HG03196 (cell line): ENCODE measurements at regions not wholly inside any gene's neighbourhood (a gene's known extent, or its start where the extent isn't known, plus 50 kb on each side); places are given as distances from the start of the nearest gene placed in this dataset.
"Not testable (repeated sequence)": the region's sequence is repeated elsewhere in the genome, so short reads cannot be mapped to it uniquely, and the experiment has no call there.

ENCODE experiments used
- ATAC-seq: cut with Tn5 transposase; IDR thresholded peaks from one replicate; pipeline ENCODE4 v1.9.1; 2021; ENCODE audit not compliant: unreplicated experiment

- no peak for ATAC-seq
Measured at GRCh38 chr16:63672493-63672892, 1449.4 kb downstream of the CDH11 start.

GRCh38 chr16:63663155-63663554 is 1458.7 kb downstream of the CDH11 start:
- ATAC-seq, result no peak

DNA sequence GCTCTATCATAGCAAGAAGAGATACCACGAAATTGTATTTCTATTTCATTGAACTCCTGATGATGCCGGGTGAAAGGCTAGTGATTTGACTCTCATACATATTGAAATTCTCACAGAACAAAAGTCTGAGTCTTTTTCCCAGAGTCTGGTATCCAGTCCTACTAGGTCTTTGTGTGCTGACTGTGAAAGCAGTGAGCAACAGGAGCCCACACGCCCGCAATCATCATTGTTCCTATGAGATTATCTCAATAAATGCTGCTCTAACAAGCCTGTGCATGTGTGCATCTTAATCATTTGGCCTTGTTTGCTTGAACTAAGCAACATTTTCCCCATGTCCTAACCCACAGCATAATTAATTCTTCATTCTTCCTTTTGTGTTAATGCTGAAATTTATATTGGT is 1466.0 kb downstream of the CDH11 start:
- ATAC-seq, result no peak

GRCh38 chr16:63653044-63653839 is 1468.6 kb downstream of the CDH11 start:
- no peak for ATAC-seq

GRCh38 chr16:63652091-63652490 is 1469.8 kb downstream of the CDH11 start:
- no peak for ATAC-seq

DNA sequence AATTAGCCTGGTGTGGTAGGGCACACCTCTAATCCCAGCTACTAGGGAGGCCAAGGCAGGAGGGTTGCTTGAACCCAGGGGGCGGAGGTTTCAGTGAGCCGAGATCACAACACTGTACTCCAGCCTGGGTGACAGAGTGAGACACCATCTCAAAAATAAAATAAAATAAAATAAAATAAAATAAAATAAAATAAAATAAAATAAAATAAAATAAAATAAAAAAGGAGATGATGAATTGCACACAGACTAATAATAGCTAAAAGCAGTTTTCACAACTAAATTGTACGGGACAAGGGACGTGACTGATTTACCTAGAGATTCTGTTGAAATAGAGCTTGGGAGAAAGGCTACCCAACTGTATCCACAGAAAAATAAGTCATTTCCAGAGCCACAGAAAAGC is 1471.3 kb downstream of the CDH11 start:
- no peak for ATAC-seq

DNA sequence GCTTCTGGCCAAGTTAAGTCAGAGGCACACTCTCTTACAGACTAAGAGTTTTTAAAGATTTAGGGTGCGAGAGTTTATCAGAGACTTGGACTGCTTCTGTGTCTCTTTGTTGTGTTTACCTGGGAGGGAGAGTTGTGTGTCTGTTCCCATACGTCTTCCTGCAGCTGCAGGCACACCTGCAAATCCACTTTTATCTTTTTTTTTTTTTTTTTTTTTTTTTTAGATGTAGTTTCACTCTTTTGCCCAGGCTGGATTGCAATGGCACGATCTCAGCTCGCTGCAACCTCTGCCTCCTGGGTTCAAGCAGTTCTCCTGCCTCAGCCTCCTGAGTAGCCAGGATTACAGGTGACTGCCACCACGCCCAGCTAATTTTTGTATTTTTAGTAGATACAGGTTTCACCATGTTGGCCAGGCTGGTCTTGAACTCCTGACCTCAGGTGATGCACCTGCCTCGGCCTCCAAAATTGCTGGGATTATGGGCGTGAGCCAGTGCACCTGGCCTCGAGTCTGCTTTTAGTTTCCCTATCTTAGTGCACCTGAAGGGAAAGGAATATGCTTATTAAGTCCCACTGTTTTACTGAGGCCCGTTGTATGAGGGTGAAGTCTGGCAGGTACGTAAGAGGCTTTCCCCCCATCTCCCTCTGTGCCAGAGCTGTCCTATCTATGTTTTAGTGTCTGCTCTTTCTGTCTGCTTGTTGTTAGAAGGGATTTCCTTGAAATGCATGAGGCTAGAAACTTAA is 1488.0 kb downstream of the CDH11 start:
- ATAC-seq, result not testable (repeated sequence)

DNA sequence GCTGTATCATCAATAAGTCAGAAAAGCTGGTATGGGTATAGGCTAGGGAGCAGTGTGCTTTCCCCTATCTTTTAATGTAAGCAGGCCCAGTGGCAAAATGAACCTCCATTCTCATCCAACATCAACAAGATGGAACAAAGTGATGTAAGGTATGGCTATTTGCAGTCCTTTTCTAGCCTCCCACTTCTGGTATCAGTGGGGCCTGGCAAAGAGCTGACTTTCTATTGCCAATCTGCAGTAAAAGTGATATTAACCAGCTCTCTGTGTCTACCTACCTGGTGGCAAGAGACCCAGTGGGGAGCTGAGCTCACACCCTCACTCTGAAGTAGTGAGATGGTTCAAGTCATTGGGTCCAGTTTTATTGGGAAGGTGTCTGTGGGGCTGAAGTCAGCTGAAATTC is 1492.6 kb downstream of the CDH11 start:
- no peak for ATAC-seq

GRCh38 chr16:63628812-63629211 is 1493.1 kb downstream of the CDH11 start:
- ATAC-seq, result no peak

GRCh38 chr16:63625126-63625525 is 1496.7 kb downstream of the CDH11 start:
- no peak for ATAC-seq

DNA sequence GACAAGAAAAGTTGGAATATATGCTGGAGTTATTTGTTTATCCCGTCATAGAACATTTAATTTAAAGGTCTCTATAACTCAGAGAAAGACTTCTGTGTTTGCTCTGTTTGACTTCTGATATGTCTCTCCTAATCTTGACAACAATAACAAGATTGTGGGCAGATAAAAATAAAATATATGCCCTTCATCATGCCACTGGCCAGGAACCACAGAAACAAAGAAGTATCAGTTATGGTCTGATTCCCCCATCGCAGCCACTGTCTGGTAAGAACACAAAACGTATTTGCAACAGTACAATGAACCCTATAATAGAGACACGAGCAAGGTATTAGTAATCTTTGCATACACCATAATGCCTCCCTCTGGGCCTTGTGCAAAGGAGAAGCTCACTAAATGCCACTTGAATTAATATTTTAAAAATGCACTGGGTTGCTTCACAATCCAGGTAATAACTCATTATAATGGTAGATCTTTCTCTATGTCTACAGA is 1498.3 kb downstream of the CDH11 start:
- no peak for ATAC-seq

DNA sequence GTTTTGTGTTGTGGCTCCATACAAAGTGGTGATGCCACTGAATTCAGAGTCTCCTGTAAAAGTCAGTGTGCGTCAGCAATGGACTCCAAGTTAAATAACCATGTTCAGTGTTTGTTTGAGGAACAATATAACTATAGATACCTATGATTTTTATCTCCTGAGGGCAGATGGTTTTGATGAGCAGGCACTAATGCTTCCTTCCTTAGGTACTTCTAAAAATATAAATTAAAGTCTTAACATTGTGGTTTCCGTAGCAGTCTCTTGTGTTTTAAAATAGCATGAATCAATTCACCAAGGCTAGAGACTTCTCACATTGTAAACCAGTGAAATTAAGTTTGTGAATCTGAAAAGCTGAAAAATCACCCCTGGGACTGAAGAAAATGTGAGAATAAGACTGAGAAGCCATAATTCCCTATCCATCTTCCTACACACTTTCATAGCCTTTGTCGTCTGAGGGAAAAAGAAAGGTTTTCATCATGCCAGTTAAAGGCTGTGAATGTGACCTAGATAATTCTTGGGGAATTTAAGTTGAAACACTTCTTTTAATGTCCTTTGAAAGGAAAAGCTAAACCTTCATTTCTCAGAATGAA is 1502.9 kb downstream of the CDH11 start:
- no peak for ATAC-seq

DNA sequence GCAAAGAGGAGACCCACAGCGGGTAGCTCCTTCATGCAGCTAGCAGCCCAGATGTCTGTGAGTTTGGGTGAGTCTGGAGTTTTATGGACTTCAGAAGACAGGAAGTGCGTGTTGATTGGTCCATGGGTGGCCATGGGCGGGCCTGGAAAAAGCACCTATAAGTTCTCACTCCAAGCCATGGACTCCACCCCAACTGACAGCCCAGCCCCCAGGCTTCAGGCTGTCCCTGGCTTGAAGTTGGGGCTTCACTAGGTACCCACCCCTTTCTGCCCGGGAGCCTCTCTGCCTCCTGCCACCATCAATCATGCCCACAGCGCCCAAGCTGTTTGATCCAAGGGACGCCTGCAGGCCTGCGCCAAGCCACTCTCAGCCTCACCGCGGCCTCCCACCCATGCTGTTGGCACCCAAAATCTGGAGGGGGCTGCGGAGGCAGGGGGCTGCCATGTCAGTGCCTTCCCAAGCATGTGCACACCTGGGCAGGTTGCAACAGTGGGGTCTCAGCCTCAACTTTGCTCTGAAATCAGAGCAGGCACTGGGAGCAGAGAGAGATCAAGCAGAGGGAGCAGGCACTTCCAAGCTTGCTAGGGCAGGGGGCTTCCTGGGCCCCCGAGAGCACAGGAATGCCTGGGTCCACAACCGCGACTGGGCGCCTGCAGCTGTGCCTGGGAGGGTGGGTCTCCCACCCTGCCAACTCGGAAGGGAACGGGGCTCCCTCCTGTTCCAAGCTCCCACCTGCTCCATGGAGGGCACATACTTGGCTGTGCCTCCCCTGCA is 1503.7 kb downstream of the CDH11 start:
- ATAC-seq, result no peak

DNA sequence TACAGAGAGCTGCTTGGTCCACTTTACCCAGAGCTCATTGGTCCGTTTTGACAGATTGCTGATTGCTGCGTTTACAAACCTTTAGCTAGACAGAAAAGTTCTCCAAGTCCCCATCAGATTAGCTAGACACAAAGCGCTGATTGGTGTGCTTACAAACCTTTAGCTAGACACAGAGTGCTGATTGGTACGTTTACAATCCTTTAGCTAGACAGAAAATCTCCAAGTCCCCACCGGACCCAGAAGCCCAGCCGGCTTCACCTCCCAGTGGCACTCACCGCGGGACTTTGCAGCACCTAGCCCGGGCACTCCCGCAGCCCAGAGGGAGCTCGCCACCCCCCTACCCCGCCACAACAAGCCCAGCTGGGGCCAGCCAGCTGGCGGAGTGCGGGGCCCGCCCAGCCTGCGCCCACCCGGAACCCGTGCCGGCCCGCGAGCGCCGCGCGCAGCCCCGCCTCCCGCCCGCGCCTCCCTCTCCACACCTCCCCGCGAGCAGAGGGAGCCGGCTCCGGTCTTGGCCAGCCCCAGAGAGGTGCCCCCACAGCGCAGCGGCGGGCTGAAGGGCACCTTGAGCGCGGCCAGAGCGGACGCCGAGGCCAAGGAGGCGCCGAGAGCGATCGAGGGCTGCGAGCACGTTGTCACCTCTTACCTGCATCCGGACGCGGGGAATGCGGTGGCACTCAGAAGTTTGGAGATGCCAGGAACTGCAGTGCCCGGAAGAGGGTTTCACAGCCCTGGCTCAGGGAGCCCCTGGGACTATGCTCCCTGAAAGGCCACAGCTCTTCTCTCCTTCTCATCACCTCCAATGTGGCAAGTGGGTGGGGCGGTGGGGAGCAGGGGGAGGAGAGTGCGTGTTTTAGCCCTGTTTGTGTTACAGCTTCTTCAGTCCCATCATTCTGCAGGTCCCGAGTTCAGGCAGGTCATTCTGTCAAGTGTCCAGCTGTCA is 1504.5 kb downstream of the CDH11 start:
- ATAC-seq, result no peak

DNA sequence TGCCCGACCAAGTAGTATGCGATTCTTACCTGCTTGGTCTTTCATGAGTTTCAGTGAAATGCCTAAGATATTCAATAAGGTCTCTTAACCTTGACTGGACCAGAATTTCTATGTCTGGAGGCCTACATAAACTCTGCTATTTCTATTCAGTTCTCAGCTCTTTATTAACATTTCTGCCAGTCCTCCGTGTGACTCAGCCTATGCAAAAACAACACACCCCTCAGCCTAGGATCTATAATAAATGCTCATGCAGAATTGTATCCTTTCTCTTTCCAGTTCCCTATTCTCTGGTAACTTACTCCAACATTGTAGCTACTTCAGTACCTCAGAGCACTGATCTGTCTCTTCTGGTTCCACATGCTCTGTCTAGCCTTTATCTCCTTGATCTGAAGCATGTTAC is 1507.4 kb downstream of the CDH11 start:
- ATAC-seq, result no peak

- ATAC-seq, result no peak
Measured at GRCh38 chr16:63613701-63614100, 1508.2 kb downstream of the CDH11 start.

- no peak for ATAC-seq
Measured at GRCh38 chr16:63612462-63613227, 1509.2 kb downstream of the CDH11 start.

DNA sequence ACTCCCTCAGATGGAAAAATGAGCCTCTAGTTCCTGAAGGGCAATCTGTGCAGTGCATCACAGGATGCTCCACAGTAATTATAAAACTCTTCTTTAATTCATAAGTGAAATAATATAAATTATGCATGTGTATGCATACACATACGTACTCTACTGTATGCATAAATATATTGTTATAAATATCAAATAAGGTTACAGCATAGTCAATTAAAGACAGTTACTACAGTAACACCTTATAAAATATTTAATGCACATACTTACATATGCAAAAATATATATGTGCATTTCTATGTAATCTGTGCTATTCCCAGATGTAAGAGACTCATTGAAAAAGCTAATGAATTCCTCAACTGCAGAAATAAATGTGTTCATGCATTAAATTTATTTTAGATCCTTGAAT is 1515.1 kb downstream of the CDH11 start:
- no peak for ATAC-seq

GRCh38 chr16:63602206-63602927 is 1519.5 kb downstream of the CDH11 start:
- no peak for ATAC-seq
